ENCODE measurements at regions not wholly inside any gene's neighbourhood (a gene's known extent, or its start where the extent isn't known, plus 50 kb on each side); places are given as distances from the start of the nearest gene placed in this dataset.

DNA sequence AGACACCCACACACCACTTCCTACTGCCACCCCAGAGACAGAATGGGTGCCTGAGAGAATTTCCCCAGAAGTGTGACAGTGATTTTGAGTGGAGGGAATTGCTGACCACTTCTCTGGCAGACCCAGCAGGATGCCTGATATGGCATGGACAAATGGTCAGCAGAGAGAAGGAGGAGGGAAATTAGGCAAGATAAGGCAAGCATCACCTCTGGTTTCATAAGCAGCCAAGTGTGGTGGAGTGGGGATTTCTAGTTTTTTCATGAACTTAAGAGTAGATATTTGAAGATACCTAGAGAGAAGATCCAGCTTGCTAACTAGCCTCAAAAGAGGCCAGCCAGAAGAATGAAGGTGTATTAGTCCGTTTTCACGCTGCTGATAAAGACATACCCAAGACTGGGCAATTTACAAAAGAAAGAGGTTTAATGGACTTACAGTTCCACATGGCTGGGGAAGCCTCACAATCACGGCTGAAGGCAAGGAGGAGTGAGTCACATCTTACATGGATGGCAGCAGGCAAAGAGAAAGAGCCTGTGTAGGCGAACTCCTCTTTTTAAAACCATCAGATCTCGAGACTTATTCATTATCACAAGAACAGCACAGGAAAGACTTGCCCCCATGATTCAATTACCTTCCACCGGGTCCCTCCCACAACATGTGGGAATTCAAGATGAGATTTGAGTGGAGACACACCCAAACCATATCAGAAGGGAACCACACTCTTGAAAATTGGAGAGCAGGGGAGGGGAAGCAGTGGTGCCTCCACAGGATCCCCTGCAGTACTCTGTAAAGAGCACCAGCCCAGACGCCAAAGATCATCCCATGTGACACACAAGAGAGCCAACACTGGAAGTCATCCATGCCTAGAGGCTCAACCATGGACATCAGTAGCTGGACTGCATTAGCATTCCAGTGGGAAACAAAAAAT is 64.2 kb downstream of the RBM43 start:
- DNase-seq (ENCODE audit: low read depth in 1 of 2, low spot score in 1 of 2): no peak

DNA sequence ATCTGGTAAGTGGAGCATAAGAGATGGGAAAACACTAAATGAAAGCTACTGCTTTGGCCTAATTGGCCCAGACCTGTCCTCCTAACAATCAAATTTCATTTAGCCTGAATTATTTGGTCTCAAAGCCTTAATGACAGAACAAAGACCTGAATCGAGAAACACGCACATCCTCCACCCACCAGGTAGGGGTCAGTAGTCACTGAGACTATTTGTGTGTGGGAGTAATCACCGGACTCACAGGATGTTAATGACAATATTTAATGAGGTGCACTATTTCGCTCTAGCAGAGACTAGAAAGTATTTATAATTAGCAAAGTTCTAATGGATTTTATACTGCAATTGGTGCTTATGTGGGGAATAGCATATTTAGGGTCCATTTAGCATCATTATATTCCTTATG is 68.1 kb downstream of the RBM43 start:
- no peak for DNase-seq (ENCODE audit: low read depth in 1 of 2, low spot score in 1 of 2)

DNA sequence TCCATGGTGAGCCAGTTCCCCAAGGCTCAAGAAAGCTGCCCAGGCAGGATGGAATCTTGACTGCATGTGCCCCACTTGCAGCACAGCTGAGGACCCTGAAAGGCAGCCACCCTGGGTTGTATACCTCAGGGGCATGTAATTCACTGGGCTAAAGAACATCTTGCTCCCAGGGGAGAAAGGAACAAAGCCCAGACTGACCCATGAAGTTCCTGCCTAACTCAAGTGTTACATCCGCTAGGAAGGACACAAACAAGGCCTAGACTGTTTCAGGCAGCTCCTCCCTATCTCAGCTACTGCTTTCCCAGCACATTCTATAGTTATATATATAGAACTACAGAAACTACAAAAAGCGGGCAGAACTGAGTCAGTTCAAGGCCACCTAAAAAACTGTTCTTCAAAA is 69.0 kb downstream of the RBM43 start:
- no peak for DNase-seq (ENCODE audit: low read depth in 1 of 2, low spot score in 1 of 2)

DNA sequence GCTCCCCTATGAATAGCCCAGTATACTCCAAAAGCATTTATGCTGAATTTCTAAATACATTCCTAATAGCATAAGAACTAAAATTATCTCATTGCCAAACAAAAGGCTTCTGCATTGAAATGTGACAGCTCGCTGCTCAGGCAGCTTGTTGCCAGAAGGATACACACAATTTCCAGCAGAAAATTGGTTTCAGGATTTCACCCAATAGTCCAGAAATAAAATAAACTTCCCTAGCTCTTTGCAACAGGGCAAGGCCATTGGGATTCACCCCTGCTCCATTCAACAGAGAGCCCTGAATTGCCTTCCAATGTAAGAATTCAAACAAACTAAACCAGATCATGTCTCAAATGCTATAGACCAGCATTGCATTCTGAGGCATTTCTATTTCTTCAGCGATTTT is 70.7 kb downstream of the RBM43 start:
- DNase-seq (ENCODE audit: low read depth in 1 of 2, low spot score in 1 of 2): no peak

DNA sequence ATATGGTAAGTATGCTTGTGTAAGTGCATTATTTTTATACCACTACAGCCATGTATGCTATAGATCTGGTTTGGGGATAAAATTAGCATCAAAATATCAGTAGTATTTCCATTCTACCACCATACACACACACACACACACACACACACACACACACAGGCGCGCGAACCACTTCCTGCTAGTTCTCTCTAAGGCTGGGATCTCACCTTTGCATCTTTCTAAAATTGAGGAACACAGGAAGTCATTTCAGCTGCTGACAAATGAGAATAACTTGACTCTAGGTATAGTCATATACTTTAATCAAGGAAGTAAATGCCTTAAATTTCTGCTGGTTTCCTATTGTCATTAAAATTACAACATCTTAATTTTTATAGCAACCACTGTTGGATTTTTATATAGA is 72.5 kb downstream of the RBM43 start:
- no peak for DNase-seq (ENCODE audit: low read depth in 1 of 2, low spot score in 1 of 2)

DNA sequence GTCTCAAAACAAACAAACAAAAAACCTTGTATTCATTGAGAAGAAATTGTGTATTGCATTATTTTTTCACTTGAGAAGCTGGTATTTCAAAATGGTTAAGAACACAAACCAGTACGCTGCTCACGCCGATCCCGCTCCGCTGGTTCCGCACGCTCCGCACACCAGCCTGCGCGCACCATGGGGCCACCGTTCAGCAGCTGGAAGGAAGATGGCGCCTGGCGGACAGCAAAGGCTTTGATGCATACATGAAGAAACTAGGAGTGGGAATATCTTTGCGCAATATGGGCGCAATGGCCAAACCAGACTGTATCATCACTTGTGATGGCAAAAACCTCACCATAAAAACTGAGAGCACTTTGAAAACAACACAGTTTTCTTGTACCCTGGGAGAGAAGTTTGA is 75.7 kb downstream of the RBM43 start:
- no peak for DNase-seq (ENCODE audit: low read depth in 1 of 2, low spot score in 1 of 2)

DNA sequence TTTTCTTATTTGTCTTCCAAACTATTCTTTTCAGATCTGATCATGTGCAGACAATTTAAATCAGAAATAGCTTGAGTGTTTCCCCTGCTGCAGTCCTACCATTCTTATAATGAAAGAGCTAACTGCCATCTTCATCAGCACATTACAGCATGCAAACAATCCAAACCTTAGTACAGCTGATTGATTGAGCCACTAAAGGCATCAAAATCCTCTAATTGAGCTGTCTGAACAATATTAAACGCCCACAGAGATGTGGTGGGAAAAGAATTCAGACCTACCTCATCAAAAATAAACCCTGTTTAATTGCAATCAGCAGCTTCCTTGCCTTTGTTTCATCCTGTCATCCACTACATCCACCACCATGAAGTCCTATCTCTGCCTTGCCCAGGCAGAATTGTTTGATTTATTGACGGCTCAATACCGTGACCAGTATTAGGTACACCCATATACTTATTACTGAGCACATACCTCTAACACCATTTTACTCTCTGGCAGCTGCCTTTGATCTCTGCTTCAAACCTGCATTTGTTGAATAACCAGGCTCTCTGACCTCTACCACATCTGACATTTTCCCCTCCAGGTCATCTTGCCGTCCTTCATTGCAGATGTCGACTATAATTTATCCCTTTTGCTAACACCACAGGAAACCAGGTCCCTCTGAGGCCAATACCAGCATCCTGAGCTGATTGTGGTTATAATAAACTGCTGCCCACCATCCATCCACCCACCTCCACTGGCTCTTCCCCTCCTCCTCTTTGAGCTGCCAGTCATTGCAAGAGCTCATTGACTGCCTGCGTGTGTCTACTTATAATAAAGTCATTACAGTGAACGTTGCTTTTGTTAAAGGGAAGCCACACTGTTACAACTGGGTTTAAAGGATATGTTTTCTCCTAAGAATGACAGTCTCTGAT is 78.5 kb downstream of the RBM43 start:
- DNase-seq (ENCODE audit: low read depth in 1 of 2, low spot score in 1 of 2): no peak

DNA sequence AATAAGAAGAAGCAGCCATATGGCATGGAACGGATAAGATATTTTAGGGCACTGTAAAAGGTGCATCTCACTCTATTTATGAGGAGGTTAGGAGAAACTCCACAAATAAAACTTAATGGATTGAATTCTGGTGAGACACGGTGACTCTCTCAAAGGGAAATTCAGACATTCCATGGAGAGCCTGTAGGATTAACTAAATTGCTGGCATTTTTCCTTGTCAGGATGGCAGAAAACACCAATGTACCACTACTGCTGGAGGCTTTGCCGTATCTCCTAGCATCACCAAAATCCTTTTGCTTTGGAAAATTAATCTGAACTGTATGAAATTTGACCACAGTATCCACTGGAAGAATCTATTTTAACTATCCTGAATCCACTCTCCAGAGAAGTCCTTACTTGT is 79.3 kb downstream of the RBM43 start:
- DNase-seq (ENCODE audit: low read depth in 1 of 2, low spot score in 1 of 2): no peak

DNA sequence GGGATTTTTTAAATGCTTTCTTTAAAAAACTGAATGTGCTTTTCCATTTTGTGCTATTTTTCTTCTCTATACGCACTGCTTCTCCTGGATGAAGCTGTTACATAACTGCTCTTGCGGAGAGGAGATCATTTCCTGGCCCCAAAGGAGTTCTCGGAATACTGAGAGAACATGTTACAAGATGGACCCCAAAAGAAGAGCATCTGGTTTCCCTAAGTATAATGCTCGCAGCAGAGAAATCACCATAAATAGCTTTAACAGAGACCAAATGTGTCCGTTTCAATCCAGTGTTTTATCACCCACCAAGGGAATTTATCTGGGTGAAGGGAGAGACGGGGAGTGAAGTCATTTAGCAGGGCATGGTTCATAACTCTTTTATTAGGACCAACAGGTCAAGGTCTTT is 80.1 kb downstream of the RBM43 start:
- DNase-seq (ENCODE audit: low read depth in 1 of 2, low spot score in 1 of 2): no peak

DNA sequence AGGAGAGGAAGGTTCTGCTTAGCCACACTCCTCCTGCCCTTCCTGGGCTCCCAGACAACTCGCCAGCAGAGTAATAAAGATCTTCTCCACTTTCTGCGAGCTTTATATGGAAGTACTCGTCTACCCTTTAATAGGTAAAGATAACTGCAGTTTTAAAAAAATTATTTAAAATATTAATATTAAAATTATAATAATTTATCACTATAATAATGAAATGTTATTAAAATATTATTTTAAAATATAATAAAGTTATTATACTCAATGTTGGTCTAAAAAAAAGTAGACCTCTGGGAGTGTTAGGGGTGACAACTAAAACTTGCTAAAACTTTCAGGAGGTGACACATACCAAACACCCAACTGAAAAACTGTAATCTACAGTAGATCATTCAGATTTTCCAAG is 81.5 kb downstream of the RBM43 start:
- no peak for DNase-seq (ENCODE audit: low read depth in 1 of 2, low spot score in 1 of 2)

DNA sequence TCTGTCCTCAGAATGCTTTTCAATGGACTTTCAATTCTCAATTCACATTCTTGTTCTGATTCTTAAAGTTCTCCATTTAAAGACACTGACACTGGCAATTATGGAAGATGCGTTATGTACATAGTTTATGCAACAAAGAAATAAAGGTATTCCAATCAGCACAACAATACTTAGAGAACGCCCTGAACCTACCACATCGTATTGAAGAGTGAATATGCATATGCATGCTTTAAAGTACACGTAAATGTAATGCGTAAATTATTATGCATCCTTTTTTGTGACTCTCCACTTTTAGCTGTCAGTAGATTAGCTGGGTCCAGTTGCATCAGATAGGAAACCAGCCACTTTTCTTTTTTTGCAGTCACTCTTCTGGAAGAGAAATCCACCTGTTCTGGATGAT is 83.5 kb downstream of the RBM43 start:
- no peak for DNase-seq (ENCODE audit: low read depth in 1 of 2, low spot score in 1 of 2)

DNA sequence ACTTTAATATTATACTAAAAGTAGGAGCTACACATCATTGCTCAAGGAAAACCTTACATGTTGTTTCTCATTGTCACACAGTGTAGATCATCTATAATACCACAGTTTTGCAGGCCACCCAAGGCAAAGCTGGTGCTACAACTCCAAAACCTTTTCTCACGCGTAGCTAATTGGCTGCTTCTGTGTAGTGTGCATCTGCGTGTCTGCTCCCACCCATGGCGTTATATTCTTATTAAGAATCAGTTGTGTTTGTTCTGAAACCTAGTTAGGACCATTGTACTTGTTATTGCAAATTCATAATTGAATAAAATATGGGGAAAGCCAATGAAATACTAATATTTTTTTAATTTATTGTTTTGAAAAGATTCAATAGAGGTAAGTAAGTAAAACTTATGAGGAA is 83.9 kb downstream of the RBM43 start:
- DNase-seq (ENCODE audit: low read depth in 1 of 2, low spot score in 1 of 2): no peak

DNA sequence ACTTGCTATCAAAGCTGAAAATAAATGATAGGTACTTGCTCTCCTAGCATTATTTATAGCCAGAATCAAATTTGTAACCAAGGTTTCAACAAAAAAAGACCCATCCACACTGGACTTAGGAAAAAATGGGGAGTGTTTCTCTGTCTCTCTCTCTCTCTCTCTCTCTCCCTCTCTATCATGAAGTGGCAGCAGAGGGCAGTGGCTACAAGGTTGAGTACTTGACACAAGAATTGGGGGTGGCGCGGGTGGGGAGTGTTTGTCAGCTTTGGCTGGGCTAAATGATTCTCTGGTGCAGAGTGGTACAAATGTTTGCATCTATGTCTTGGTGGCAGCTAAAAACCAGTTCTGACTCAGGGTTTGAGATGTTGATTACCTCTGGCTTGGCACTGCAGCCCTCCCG is 85.0 kb downstream of the RBM43 start:
- DNase-seq (ENCODE audit: low read depth in 1 of 2, low spot score in 1 of 2): no peak

DNA sequence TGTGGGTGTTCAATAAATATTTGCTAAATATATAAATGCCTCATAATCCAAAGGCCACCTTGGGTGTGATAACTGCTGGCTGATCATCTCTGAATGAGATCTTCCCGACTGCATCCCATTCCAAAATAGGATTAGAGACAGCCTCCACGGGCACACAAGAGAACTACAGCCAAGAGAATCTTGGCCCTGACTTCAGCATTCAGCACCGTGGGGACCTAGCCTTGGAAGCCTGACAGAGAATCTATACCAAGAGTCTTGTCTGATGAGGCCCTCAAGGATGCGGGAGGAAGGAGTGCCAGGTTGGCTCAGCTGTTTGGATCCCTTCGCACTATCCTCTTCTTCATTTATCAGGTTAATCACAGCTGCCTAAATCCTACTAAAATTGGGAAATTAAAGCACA is 85.8 kb downstream of the RBM43 start:
- no peak for DNase-seq (ENCODE audit: low read depth in 1 of 2, low spot score in 1 of 2)

DNA sequence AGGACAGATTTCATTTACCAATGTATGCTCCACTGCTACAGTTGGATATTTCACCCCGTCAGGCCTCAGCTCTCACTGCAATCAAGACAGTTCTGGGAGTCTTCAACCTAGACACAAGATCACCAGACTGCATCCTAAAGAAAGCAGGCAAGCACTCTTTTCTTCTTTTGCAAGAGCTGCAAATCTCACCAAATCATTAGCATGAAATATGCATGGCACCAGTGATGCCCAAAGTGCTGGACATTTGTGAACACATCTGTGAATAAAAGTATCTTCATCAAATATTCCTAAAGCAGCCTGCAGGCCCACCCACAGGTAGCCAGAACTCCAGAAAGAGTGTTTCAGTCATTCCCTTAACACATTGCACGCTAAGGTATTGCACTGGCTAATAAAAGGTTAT is 87.5 kb downstream of the RBM43 start:
- no peak for DNase-seq (ENCODE audit: low read depth in 1 of 2, low spot score in 1 of 2)

DNA sequence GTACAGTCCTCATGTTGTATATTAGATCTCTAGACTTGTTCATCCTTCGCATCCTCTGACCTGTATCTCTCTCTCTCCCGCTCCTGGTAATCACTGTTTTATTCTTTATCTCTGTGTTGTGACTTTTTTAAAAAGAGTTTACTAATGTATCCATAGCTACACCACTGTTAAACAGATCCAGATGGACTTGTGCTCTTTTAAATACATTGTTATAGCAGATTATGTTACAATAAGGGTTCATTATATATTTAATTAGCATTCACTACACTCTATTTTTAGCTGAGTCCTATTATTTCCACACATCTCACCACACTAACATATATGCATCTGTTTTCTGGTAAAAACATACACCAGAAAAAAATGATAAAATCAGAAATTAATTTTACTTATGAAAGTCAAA is 90.5 kb downstream of the RBM43 start:
- DNase-seq (ENCODE audit: low read depth in 1 of 2, low spot score in 1 of 2): no peak

DNA sequence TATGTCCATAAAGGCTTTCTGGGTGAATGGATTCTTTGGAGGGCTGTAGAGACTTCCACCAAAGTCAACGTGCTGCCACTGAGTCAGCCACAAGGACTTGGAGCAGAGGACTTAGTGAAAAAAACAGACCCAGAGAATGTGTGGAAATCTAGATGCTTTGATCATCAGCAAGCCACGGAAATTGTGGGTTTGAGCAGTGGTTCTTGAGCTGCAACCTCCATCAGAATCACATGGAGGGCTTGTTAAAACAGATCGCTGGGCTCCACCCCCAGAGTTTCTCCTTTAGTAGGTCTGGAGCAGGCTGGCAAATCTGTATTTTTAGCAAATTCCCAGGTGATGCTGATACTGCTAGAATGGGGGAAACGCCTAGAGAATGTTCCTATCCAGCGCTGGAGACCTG is 95.3 kb downstream of the RBM43 start:
- DNase-seq (ENCODE audit: low read depth in 1 of 2, low spot score in 1 of 2): no peak

DNA sequence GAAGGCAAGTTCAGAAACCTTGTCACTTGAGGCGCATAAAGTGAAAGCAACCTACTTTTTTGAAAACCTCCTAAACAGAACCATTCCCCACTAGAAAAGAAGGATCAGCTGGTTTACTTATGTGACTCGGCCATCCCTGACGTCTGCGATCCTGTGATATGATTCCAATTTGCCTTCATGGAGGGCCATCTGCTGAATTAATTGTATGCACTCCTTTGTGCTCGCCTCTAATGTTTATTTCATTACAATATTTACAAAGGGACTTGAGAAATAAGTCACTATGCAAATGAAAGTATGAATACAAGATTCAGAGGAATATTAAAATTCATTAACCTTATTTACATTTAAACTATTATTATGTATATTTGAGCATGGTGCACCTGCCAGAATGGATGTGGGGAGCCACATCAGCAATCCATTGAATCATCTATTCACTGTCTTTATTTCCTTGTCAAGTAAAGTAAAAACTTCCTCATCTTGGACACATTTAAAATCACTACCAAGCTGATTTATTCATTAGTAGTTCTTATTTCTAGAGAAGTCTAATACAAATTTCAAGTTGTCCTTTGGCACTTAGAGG is 96.5 kb downstream of the RBM43 start:
- DNase-seq (ENCODE audit: low read depth in 1 of 2, low spot score in 1 of 2): no peak

DNA sequence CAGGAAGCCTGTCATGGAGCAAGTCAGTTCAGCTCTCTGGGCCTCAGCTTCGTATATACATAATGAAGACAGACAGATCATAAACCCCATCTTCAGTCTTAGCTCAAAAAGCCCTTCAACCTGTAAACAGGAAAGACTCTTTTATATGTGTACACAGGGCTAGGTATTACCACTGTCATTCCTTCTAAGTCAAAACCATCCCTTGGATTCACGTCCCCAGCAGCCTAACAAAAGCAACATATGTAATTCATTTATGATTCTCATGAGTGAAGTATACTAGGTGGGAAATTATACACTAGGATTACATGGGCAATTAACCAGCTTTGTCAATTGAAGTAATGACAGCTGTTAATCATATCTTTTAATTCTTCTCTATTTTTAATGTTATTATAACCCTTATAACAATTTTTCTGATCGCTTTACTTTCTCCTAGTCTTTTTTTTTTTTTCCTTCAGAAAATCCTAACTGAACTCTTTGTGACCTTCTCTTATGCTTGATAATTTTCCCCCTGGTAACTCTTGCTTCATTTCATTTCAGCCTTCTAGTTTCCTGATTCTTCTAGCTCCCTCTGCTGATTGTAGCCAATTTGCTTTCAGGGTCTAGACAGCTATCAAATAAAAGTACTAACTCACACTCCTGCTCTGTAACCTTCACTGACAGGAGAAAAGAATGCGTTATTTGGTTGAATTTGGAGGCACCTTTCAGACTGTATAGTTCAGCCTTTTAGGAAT is 99.7 kb downstream of the RBM43 start:
- DNase-seq (ENCODE audit: low read depth in 1 of 2, low spot score in 1 of 2): no peak

DNA sequence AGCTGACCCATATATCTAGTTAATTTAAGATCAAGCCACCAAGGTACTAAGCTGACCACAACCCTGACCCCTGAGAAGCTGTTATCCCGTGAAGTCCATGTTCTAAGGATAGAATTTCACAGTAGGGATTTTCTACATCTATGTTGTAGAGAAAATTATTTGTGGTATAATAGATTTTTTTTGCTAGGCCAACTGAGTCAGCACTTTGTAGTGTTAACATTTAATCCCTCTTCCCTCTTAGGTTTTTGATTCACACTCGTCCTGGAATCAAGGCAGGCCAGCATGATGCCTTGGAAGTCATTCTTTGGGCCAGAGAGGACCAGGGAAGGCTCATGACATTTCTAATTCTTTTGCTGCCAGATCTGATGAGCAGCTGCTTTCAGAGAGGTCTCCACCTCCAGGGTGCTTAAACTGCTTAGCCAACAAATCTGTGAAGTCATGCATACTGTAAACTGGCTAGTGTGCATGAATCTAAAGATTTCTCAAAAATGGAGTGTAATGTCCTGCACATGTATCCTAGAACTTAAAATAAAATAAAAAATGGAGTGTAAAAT is 102.5 kb downstream of the RBM43 start:
- no peak for DNase-seq (ENCODE audit: low read depth in 1 of 2, low spot score in 1 of 2)

Data from activated CD4-positive, alpha-beta T cell treated with anti-CD3 and anti-CD28 coated beads, Interleukin-2, amount 50 U/mL, for 24 hours (primary cell).